ENCODE measurements at regions not wholly inside any gene's neighbourhood (a gene's known extent, or its start where the extent isn't known, plus 50 kb on each side); places are given as distances from the start of the nearest gene placed in this dataset.

DNA sequence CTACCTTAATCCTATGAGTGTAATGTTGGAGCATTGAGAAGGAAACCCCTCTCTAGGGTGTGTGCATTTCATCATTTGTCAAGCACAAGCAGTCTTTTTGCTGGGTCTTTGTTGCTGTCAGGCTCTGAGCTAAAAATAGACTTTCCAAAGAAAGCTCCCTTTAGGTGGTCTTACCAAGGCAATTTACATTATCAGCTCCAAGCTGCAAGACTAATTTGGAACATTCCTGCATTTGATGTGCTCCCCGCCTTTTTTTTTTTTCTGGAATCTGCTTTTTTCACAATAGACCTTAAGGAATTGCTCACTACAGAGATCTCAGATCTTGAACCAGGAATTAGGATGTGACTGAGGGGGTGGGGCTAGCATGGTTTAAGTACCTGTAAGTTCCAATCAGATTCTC, 60.6 kb upstream of the STAC start:
- H3K27me3 Mint-ChIP-seq (ENCODE audit: low read depth), result peaks cover 20% of the 10 kb centered on the region
- H3K36me3 Mint-ChIP-seq, result peaks cover 7% of the 10 kb centered on the region
- TF ChIP-seq, protein P1, sequence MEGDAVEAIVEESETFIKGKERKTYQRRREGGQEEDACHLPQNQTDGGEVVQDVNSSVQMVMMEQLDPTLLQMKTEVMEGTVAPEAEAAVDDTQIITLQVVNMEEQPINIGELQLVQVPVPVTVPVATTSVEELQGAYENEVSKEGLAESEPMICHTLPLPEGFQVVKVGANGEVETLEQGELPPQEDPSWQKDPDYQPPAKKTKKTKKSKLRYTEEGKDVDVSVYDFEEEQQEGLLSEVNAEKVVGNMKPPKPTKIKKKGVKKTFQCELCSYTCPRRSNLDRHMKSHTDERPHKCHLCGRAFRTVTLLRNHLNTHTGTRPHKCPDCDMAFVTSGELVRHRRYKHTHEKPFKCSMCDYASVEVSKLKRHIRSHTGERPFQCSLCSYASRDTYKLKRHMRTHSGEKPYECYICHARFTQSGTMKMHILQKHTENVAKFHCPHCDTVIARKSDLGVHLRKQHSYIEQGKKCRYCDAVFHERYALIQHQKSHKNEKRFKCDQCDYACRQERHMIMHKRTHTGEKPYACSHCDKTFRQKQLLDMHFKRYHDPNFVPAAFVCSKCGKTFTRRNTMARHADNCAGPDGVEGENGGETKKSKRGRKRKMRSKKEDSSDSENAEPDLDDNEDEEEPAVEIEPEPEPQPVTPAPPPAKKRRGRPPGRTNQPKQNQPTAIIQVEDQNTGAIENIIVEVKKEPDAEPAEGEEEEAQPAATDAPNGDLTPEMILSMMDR (IDR thresholded peaks at IDR 0.05; ENCODE audit: unreplicated experiment), result no peak
- no peak overlapping the region for H3K27ac Mint-ChIP-seq
- no peak for DNase-seq (ENCODE audit: low spot score in 2 of 2, unreplicated experiment in 2 of 2)
- no peak overlapping the region for H3K4me3 Mint-ChIP-seq
- peaks cover 25% of the 10 kb centered on the region for H3K9me3 Mint-ChIP-seq
- H3K4me1 Mint-ChIP-seq, result peaks cover 16% of the 10 kb centered on the region

All from mesothelial cell of epicardium (in vitro differentiated cells).